Activated naive CD8-positive, alpha-beta T cell (primary cell): ENCODE measurements at regions not wholly inside any gene's neighbourhood (a gene's known extent, or its start where the extent isn't known, plus 50 kb on each side); places are given as distances from the start of the nearest gene placed in this dataset.
"Not testable (repeated sequence)": the region's sequence is repeated elsewhere in the genome, so short reads cannot be mapped to it uniquely, and the experiment has no call there.

Source experiments
- H3K27ac Mint-ChIP-seq: one replicate; pipeline ENCODE4 v1.8.0; 2021; ENCODE audit warnings: mixed read lengths
- H3K27me3 Mint-ChIP-seq: one replicate; pipeline ENCODE4 v1.8.0; 2021; ENCODE audit warnings: mixed read lengths
- H3K36me3 Mint-ChIP-seq: one replicate; pipeline ENCODE4 v1.8.0; 2021; ENCODE audit warnings: mixed read lengths
- H3K4me1 Mint-ChIP-seq: one replicate; pipeline ENCODE4 v1.8.0; 2021; ENCODE audit warnings: low read depth, mixed read lengths
- H3K4me3 Mint-ChIP-seq: one replicate; pipeline ENCODE4 v1.8.0; 2021; ENCODE audit warnings: mild to moderate bottlenecking, mixed read lengths
- H3K9me3 Mint-ChIP-seq: one replicate; pipeline ENCODE4 v1.8.0; 2021; ENCODE audit warnings: low read depth, mixed read lengths

GRCh38 chr6:134544737-134545136, 226.8 kb upstream of the SGK1 start:
- Mint-ChIP-seq H3K4me1 (peaks cover 26% of the 10 kb centered on the region), H3K27ac (no peak overlapping the region), H3K36me3 (peaks cover 2% of the 10 kb centered on the region), H3K27me3 (no peaks in the 10 kb centered on the region), H3K9me3 (no peaks in the 10 kb centered on the region), H3K4me3 (no peak overlapping the region)

GRCh38 chr6:134543128-134543527, 225.2 kb upstream of the SGK1 start:
- H3K4me3 Mint-ChIP-seq, result no peak overlapping the region
- no peaks in the 10 kb centered on the region for H3K27me3 Mint-ChIP-seq
- H3K4me1 Mint-ChIP-seq, result peaks cover 27% of the 10 kb centered on the region
- no peaks in the 10 kb centered on the region for H3K9me3 Mint-ChIP-seq
- peak overlapping the region; percentile 7 for H3K27ac Mint-ChIP-seq
- H3K36me3 Mint-ChIP-seq, result peaks cover 2% of the 10 kb centered on the region

- H3K9me3 Mint-ChIP-seq, result no peaks in the 10 kb centered on the region
- H3K4me3 Mint-ChIP-seq, result no peak overlapping the region
- peaks cover 3% of the 10 kb centered on the region for H3K36me3 Mint-ChIP-seq
- no peak overlapping the region for H3K27ac Mint-ChIP-seq
- H3K27me3 Mint-ChIP-seq, result no peaks in the 10 kb centered on the region
- H3K4me1 Mint-ChIP-seq, result peaks cover 29% of the 10 kb centered on the region
These were observed 223.1 kb upstream of the SGK1 start for GRCh38 chr6:134541001-134541400.

- Mint-ChIP-seq H3K27me3 (no peaks in the 10 kb centered on the region), H3K27ac (no peak overlapping the region), H3K36me3 (peaks cover 3% of the 10 kb centered on the region), H3K4me3 (no peak overlapping the region), H3K4me1 (peaks cover 35% of the 10 kb centered on the region), H3K9me3 (no peaks in the 10 kb centered on the region)
These were observed 222.0 kb upstream of the SGK1 start for GRCh38 chr6:134539865-134540323.

GRCh38 chr6:134537765-134538164, 219.9 kb upstream of the SGK1 start:
- not testable (repeated sequence) for H3K4me3 Mint-ChIP-seq, H3K9me3 Mint-ChIP-seq, H3K27ac Mint-ChIP-seq, H3K36me3 Mint-ChIP-seq, H3K27me3 Mint-ChIP-seq
- peaks cover 42% of the 10 kb centered on the region for H3K4me1 Mint-ChIP-seq

GRCh38 chr6:134537146-134537555, 219.2 kb upstream of the SGK1 start:
- Mint-ChIP-seq H3K4me1 (peaks cover 41% of the 10 kb centered on the region), H3K27me3 (no peaks in the 10 kb centered on the region), H3K4me3 (no peak overlapping the region), H3K36me3 (peaks cover 3% of the 10 kb centered on the region), H3K27ac (no peak overlapping the region), H3K9me3 (no peaks in the 10 kb centered on the region)

GRCh38 chr6:134535831-134536230, 217.9 kb upstream of the SGK1 start:
- Mint-ChIP-seq H3K9me3 (no peaks in the 10 kb centered on the region), H3K27ac (no peak overlapping the region), H3K27me3 (no peaks in the 10 kb centered on the region), H3K4me1 (peaks cover 46% of the 10 kb centered on the region), H3K4me3 (no peak overlapping the region), H3K36me3 (peaks cover 5% of the 10 kb centered on the region)

- Mint-ChIP-seq H3K27ac (no peak overlapping the region), H3K4me1 (peaks cover 40% of the 10 kb centered on the region), H3K9me3 (no peaks in the 10 kb centered on the region), H3K36me3 (peaks cover 5% of the 10 kb centered on the region), H3K4me3 (peak overlapping the region; percentile 3), H3K27me3 (no peaks in the 10 kb centered on the region)
These were observed 216.8 kb upstream of the SGK1 start for GRCh38 chr6:134534708-134535149.

GRCh38 chr6:134533991-134534390, 216.1 kb upstream of the SGK1 start:
- peaks cover 44% of the 10 kb centered on the region for H3K4me1 Mint-ChIP-seq

GRCh38 chr6:134532694-134533624, 215.0 kb upstream of the SGK1 start:
- Mint-ChIP-seq H3K27me3 (no peaks in the 10 kb centered on the region), H3K27ac (no peak overlapping the region), H3K4me3 (no peak overlapping the region), H3K4me1 (peaks cover 44% of the 10 kb centered on the region), H3K9me3 (no peaks in the 10 kb centered on the region), H3K36me3 (peaks cover 5% of the 10 kb centered on the region)

More at GRCh38 chr6:134533991-134534390, 216.1 kb upstream of the SGK1 start:
- Mint-ChIP-seq H3K9me3 (no peaks in the 10 kb centered on the region), H3K27me3 (no peaks in the 10 kb centered on the region), H3K4me3 (no peak overlapping the region), H3K27ac (no peak overlapping the region), H3K36me3 (peaks cover 5% of the 10 kb centered on the region)

- Mint-ChIP-seq H3K36me3 (peaks cover 3% of the 10 kb centered on the region), H3K9me3 (no peaks in the 10 kb centered on the region), H3K4me1 (peaks cover 44% of the 10 kb centered on the region), H3K4me3 (no peak overlapping the region), H3K27me3 (no peaks in the 10 kb centered on the region), H3K27ac (no peak overlapping the region)
These were observed 213.7 kb upstream of the SGK1 start for GRCh38 chr6:134531611-134532010.

GRCh38 chr6:134531188-134531551, 213.3 kb upstream of the SGK1 start:
- Mint-ChIP-seq H3K4me1 (peaks cover 43% of the 10 kb centered on the region), H3K4me3 (no peak overlapping the region), H3K27me3 (no peaks in the 10 kb centered on the region), H3K9me3 (no peaks in the 10 kb centered on the region), H3K36me3 (peaks cover 3% of the 10 kb centered on the region), H3K27ac (no peak overlapping the region)

- H3K4me1 Mint-ChIP-seq, result peaks cover 42% of the 10 kb centered on the region
- no peaks in the 10 kb centered on the region for H3K27me3 Mint-ChIP-seq
- no peak overlapping the region for H3K4me3 Mint-ChIP-seq
- no peak overlapping the region for H3K27ac Mint-ChIP-seq
- no peaks in the 10 kb centered on the region for H3K9me3 Mint-ChIP-seq
- H3K36me3 Mint-ChIP-seq, result peaks cover 3% of the 10 kb centered on the region
These were observed 212.0 kb upstream of the SGK1 start for GRCh38 chr6:134529921-134530320.

GRCh38 chr6:134529305-134529704, 211.4 kb upstream of the SGK1 start:
- Mint-ChIP-seq H3K27me3 (no peaks in the 10 kb centered on the region), H3K4me1 (peaks cover 37% of the 10 kb centered on the region), H3K9me3 (no peaks in the 10 kb centered on the region), H3K36me3 (peaks cover 3% of the 10 kb centered on the region), H3K27ac (peak overlapping the region; percentile 11), H3K4me3 (no peak overlapping the region)

- H3K4me1 Mint-ChIP-seq, result peaks cover 42% of the 10 kb centered on the region
These were observed 209.3 kb upstream of the SGK1 start for GRCh38 chr6:134527108-134527787.

More at GRCh38 chr6:134527108-134527787, 209.3 kb upstream of the SGK1 start:
- Mint-ChIP-seq H3K27ac (no peak overlapping the region), H3K4me3 (no peak overlapping the region), H3K27me3 (no peaks in the 10 kb centered on the region), H3K9me3 (no peaks in the 10 kb centered on the region), H3K36me3 (peaks cover 3% of the 10 kb centered on the region)
